ENCODE measurements at regions not wholly inside any gene's neighbourhood (a gene's known extent, or its start where the extent isn't known, plus 50 kb on each side); places are given as distances from the start of the nearest gene placed in this dataset.
"Not testable (repeated sequence)": the region's sequence is repeated elsewhere in the genome, so short reads cannot be mapped to it uniquely, and the experiment has no call there.

DNA sequence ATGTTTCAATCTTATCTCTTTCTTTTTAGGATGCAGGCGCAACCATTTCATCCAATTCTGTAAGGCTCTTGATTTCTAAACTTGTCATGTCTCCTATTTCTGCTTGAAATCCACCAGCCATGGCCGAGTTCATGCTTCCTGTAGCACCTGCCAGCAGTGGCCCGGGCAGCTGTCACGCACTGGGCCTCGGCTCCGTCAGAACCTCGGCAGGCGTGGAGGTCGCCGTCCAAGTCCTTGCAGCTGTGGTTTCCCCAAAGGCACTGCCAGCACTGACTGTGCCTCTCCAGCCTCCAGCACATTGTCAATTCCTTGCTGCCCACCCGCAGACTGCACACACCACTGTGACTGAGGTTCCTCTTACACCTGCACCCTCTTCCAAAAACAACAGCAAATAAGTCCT is 188.7 kb upstream of the SALL3 start:
- no peak for DNase-seq

DNA sequence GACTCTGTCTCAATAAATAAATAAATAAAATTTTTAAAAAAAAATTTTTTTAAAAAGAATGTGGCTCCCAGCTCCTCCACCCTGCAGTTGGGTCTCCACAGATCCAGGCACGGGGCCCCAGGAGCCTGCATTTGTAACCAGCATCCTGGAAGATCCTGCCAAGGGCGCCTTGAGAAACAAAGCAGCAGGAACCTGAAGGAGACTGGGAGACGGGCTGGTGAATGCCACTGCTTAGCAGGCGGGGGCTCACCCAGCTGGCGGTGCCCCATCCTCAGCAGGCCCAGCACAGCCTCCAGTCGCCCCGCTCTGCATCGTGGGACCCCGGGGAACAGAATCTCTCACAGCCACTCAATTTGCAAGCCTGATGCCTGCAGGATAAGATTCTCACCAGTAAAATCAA is 187.5 kb upstream of the SALL3 start:
- DNase-seq = no peak

DNA sequence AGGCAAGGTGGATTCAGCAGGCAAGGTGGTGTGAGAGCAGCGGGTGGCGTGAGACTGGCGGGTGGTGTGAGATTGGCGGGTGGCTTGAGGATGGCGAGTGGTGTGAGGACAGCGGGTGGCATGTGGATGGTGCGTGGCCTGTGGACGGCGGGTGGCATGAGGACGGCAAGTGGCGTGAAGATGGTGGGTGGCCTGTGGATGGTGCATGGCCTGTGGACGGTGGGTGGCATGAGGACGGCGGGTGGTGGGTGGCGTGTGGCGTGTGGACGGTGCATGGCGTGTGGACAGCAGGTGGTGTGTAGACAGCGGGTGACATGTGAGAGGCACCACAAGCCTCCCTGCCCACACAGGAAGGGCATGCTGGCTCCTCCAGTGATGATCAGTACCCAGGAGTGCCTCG is 186.9 kb upstream of the SALL3 start:
- DNase-seq = no peak

DNA sequence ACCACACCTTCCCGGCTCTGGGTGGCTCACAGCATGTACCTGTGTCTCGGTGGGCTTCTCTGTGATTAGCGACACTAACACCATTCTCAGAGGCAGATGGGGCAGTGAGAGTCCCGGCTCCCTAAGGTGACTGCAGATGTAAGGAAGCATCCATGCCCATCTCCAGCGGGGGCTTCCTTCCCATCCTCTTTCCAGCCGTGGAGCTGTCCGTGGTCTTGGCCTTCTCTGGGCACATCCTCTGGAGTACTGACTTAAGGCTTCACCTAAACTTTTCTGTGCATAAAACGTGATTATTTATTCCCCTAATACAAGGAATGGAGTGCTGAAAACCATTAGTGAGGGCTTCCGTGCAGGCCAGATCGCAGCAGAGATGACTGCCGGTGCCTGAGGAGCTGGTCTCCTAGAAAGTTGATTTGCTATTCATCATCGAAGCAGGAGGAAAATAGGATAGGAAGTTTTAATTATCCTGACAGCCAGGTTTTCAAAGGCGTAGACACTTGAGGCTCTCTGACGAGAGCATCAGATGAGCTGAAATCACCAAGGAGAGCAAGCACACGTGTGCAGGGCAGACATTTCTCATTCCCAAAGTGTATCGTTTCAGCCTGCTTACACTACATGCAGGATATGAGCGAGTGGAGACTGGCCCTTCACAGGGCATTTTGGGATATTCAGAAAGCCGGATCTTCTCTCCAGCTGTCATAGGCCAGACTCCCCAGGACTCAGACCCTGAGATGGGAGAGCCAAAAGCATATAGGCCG is 186.1 kb upstream of the SALL3 start:
- no peak for DNase-seq

DNA sequence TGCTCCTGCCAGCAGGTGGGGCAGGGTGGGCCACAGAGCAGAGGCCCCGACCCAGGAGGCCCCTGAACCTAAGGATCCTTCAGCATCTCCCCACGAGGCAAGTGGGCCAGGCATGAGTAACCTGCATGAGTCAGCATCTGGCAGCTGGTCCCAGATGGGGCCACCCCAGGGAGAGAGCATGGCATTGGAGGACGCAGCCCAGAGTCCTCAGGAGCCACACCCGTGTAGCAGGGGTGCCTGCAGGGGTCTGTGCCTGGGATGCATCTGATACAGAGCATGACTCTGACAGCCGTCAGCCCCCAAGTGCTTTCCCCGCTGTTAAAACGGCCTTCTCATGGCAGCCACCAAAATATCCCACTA is 185.6 kb upstream of the SALL3 start:
- DNase-seq = no peak

DNA sequence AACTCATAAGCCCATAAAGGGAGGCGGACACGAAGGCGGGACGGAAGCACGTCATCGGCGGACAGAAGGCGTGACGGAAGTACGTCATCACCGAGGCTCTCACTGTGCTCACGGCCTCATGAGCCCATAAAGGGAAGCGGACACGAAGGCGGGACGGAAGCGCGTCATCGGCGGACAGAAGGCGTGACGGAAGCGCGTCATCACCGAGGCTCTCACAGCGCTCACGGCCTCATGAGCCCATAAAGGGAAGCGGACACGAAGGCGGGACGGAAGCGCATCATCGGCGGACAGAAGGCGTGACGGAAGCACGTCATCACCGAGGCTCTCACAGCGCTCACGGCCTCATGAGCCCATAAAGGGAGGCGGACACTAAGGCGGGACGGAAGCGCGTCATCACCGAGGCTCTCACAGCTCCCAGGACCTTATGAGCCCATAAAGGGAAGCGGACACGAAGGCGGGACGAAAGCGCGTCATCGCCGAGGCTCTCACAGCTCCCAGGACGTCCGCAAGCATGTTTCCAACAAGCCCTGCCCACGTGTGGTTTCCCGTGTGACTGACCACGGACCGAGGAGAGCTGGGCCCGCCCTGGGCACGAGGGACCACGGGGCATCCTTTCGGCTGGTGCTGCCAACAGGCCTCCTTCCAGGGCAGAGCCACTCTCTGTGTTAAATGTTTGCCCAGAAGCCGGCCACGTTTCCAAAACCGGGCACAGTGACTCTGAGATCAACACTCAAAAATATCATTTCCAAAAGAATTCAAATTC is 182.7 kb upstream of the SALL3 start:
- no peak for DNase-seq

DNA sequence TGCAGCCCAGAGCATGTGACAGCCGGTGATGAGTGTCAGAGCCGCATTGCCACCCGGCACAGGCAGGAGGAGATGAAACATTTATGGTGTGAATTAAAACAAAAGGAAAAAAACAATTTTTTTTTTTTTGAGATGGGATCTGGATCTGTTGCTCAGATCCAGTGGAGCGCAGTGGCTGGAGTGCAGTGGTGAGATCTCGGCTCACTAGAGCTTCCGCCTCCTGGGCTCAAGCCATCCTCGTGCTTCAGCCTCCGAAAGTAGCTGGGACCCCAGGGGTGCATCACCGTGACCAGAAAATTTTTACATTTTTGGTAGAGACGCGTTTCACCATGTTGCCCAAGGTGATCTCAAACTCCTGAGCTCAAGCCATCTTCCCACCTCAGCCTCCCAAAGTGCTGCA is 182.1 kb upstream of the SALL3 start:
- DNase-seq = no peak

DNA sequence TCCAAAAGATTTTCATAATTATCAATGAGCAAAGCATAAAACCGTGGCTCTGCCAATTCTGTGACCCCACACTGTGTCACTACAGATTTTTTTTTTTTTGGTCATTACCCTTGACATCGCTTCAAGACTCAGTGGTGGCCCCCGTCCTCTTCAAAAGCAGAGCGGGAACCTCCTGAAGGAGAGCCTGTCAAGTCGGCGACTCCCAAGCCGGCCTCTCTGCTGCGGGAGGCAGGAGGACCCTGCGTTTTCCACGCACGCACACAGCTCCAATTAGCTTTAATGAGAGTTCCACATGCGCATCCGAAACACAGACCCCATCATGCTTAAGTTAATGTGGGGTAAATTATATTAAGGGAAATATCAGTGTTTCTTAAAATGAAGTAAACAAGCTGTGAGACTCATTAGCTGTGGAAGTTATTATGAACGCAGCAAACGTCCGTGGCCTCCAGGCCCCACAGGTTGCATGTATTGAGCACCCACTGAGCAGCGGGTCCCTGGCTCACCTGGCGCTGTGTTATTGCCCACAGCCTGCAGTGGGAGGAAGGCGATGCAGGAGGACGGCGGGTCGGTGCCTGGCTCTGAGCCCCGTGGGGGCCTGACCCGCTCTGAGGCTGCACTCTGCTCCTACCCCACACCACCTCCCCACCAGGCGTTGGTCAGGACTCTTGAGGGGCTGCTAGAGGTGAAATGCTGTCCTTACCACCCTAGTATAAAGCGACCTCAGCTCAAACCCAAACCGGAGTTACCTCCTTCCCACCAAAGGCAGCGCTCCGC is 181.0 kb upstream of the SALL3 start:
- DNase-seq = no peak

DNA sequence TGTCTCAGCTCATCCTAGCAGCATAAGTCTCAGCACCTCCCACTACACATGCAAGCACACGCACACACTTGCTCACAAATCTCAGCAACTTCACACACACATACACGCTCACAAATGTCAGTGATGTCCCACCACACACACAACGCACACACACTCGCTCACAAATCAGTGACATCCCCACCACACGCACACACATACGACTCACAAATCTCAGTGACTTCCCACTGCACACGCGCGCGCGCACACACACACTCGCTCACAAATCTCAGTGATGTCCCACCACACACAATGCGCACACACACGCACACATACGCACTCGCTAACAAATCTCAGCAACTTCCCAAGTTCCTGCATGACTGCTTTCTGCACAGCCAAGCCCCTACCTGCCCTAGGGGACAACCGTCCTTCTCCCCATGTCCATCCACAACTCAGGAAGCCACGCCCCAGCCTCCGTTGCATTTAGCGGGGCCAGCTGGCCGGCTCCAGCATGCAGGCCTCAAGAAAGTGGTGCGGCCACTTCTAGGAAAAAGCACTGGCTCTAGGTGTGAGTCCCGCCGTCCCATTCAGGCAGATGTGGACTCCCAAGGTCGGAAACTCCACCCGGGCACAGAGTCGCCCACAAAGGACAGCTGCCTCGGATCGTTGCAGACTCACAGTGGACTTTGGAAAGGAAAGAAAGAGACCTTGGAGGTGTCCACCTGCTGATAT is 180.1 kb upstream of the SALL3 start:
- DNase-seq = no peak

DNA sequence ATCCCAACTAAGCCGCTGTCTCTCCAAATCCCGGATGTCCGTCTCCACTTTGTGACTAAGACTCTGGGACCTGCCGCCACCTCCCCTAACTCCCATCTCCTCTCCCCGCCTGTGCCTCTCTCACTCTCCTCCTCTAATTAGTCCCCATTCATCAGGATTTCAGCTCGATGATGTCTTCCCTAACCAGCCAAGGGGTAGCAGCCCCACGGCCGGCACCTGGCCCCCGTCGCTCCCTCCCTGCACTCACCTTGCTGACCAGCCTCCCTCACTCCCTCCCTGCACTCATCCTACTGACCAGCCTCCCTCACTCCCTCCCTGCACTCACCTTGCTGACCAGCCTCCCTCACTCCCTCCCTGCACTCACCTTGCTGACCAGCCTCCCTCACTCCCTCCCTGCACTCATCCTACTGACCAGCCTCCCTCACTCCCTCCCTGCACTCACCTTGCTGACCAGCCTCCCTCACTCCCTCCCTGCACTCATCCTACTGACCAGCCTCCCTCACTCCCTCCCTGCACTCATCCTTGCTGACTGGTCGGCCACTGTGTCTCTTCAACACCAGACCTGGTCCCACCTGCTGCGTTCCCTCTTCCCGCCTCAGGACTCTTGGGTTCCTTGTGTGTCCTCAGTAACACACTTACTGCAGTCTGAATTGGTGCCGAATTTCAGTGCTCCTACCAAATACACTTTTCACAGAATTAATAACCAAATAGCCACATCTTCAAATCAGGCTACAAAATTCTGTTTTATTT is 179.3 kb upstream of the SALL3 start:
- not testable (repeated sequence) for DNase-seq

DNA sequence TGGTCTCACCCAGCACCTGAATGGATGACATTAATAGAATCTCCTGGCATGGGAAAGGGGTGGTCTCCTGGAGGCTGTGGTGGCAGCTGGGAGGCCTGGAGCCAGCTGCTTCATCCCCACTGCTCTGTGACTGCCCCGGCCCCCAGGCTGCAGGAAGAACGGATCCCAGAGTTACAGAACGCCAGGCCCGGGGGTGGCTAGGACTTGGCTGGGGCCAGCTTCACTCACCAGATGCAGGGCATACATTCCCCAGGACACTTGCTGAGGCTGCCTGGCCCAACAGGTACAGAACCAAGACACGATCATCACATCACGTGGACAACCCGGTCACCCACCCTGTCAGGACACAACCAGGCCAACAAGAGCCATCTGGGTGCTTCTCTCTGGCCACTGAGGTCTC is 178.6 kb upstream of the SALL3 start:
- DNase-seq = no peak

DNA sequence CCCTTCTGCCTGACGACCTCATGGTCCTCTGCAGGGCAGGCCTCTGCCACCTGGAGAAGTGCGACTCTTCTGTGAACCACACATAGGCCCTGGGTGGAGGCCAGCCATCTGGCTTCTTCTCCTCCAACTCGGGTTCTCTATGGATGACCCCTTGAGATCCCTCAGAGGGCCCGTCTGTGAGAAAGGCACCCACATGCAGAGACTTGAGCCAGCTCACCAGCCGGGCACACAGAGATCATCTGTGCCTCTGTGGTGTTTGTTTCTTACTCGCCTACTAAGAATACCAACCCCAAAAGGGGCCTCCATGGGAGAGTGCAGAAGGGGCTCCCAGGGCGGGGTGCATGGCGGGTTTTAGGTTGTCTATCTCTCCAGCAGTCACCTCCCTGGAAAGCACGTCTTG is 176.5 kb upstream of the SALL3 start:
- no peak for DNase-seq

DNA sequence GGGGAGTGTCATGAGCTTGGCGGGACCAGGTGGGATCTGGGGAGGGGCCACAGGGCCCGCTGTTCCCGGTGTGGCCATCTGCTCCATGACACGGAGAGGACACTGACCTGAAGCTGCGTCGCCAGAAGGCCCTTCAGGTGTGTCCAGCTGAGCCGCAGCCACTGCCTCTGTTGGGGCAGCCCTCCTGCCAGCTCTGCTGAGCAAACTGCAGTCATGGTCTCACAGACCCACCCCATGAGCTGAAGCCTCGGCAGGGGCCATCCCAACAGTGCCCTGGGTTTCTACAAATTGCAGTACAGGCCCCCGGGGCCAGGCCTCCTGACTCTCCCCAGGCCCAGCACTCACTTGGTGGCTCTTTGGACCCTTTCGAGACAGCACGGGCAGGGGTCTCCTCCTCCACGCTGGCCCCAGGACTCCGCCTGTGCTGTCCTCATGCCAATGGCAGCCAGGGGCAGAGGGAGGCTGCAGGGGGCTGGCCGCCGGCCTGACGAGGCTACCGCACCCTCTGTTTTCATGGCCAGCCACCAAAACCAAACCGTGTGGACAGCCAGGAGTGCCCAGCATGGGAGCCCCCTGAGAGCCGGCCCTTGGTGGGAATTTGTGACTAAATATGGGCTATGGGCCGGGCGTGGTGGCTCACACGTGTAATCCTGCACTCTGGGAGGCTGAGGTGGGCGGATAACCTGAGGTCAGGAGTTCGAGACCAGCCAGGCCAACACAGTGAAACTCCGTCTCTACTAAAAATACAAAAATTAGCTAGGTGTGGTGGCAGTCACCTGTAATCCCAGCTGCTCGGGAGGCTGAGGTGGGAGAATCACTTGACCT is 175.2 kb upstream of the SALL3 start:
- DNase-seq = no peak

DNA sequence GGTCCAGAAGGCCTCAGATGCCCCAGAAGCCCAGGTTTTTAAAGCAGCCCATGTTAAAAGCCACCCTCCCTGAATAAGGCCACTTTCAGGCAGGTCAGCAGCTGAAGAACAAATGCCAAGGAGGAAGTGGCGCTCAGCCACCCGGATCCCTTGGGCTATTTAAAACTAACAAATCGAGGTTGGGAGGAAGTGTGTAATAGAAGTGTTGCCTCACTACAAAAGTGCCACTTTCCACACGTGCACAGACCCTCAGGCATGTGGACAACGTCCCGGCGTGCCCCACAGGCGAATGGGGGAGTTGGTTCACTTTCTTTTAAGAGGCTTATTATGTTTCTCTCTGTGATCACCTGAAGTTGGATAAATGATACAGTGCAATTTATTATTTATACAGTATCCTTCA is 173.8 kb upstream of the SALL3 start:
- no peak for DNase-seq

DNA sequence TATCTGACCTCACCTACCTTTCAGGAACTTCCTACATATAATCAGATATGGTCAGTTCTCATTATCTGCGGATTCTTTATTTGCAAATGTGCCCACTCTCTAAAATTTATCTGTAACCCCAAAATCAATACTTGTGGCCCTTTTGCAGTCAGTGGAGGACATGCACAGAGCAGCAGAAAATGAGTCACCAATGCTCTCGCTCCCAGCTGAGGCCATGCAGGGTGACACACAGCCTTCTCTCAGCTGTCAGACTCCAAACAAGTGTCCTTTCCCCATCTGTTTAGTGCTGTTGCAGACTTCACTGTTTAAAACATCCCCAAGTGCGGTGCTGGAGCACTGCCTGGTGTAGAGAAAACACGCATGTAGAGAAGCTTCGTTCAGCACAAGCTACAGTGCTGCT is 171.9 kb upstream of the SALL3 start:
- DNase-seq = no peak

DNA sequence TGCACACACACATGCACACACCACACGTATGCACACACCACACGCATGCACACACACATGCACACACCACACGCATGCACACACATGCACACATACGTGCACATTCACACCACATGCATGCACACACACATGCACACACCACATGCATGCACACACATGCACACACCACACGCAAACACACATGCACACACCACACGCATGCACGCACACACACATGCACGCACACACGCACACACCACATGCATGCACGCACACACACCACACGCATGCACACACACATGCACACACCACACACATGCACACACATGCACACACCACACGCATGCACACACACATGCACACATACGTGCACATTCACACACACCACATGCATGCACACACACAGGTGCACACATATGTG is 169.8 kb upstream of the SALL3 start:
- DNase-seq = no peak

DNA sequence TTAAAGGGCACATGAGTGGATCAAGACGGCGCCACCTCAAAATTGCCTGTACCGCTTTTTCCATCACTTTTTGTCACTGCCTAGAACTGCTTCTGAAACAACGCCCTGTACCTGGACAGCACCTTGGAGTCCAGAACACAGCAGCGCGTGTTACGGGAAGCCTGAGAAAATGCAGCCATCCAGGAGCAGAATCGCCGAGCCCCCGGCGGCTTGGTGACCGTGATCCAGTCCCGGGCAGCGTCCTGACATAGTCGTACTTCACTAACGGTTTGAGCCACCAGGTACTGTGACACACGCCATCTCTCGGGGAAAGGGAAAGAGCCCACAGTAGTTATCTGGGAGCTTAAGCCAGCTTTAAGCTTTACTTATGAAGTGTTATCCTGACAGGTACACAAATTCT is 168.9 kb upstream of the SALL3 start:
- DNase-seq = no peak

DNA sequence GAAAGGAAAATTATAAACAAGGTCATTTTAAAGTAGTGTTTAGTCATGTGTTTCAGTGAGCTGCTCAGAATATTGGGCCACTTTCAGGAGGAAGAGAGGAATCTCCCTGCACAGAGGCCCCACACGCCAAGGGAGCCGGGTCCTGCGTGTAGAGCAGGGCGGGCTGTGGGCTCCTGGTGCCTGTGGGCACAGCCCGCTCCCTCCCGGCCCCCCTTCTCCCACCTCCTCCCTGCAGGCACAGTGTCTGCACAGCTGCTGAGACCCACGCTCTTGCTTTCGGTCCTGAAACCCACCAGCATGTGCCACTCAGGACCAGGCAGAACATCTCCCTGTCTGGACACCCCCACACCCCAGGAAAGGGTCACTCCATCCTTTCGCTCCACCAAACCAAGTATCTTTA is 167.6 kb upstream of the SALL3 start:
- DNase-seq = no peak

DNA sequence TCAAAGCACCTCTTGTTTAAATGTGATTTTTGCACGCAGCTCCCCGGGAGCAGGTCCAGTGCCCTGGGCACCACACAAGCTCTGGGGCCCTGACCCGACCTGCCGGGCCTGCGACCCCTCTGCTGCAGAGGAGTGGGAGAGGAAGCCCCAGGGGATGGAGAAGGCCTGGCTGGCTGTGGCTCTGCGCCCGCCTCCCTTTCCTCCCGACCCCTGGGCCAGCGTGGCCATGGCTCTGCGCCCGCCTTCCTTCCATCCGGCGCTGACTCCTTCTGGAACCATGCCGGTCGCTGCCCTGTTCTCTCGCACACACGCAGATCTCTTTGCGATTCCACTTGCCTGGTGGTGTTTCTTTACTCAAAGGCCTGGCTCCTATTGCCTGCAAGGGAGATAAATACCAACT is 166.5 kb upstream of the SALL3 start:
- DNase-seq = no peak

DNA sequence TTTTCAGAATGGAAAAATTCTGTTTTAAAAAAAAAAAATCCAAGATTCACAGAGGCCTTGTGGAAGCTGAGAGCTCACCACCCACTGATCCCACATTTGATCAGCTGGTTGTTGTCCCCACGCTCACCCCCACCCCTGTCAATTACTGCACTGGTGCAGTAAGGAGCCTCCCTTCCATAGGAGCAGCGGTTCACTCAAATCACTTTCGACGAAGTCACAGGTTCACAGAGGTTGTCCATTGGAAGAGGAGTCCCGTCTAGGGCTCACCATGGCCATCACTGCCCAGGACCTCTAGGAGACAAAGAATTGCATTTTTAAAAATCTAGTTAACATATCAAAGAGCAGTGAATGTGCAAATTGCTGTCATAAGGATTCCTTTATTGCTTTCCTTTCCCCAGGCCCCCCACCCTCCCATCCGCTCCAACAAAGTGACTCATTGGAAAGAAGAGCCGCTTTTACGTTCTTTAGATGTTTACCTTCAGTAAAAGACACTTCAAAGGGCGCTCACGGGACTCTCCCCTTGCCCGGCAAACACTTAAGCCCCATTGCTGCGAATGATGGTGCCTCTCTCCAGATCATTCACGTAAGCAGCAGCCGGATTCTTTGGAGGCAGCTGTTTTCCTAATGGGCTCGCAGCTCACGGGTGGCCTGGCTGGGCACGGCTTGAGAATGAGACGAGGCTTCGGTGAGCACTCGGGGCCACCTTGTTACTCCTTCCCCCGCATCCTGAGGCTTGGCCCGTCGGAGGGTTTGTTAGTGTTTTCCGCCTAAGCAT is 165.5 kb upstream of the SALL3 start:
- no peak for DNase-seq

DNA sequence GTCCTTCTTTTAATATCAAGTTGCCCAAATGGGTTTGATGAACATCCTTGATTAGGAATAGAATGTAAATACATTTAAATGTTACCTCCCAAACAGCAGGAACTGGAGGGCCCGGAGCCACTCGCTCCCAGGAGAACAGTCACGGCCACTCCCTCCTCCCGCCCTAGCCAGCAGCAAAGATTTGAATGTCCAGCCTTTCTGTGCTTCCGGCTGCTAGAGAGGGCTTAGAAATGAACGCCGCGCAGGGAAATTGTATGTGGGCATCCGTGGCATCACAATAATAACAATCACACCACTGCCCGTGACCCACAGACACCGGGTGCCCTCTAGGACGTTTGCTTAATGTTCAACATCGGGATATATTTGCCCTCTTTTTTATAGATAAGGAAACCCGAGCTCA is 164.9 kb upstream of the SALL3 start:
- DNase-seq = no peak
